Keratinocyte (primary cell): ENCODE measurements at regions not wholly inside any gene's neighbourhood (a gene's known extent, or its start where the extent isn't known, plus 50 kb on each side); places are given as distances from the start of the nearest gene placed in this dataset.

ENCODE experiments used
- CTCF ChIP-seq, 3 experiments: IDR thresholded peaks in 1 of 3; conservative IDR thresholded peaks in 1 of 3; optimal IDR thresholded peaks in 1 of 3; 2 replicates in 2 of 3; 3 replicates in 1 of 3; pipeline versions ENCODE3 to v1.5.1; 2011; ENCODE audit warnings: low read length in 3 of 3, mild to moderate bottlenecking in 3 of 3, moderate library complexity in 2 of 3, control low read depth in 1 of 3, inconsistent platforms in 1 of 3; ENCODE audit not compliant: insufficient read depth in 2 of 3; ENCODE audit errors: extremely low read depth in 1 of 3
- EZH2 ChIP-seq: IDR thresholded peaks from one replicate; pipeline ENCODE4 v1.6.1; 2012; ENCODE audit warnings: inconsistent platforms, mild to moderate bottlenecking, low read length, moderate library complexity

- TF ChIP-seq CTCF (optimal IDR thresholded peaks at IDR 0.05 in 1 of 3, IDR thresholded peaks at IDR 0.05 in 1 of 3, conservative IDR thresholded peaks at IDR 0.05 in 1 of 3; ENCODE audit: extremely low read depth in 1 of 3, insufficient read depth in 2 of 3, low read length in 3 of 3) (no peak), EZH2 (no peak)
Measured at GRCh38 chr22:49623715-49624114, 204.0 kb downstream of the BRD1 start.
